ENCODE measurements at regions not wholly inside any gene's neighbourhood (a gene's known extent, or its start where the extent isn't known, plus 50 kb on each side); places are given as distances from the start of the nearest gene placed in this dataset.

- Histone ChIP-seq H4K20me1 (ENCODE audit: control insufficient read depth, extremely low read depth, insufficient read depth, low read length) (no peaks in the 10 kb centered on the region), H3K27ac (ENCODE audit: insufficient read depth, low read length) (no peak overlapping the region), H3K4me2 (ENCODE audit: extremely low read depth, insufficient read depth, low read length) (no peak overlapping the region), H3K4me1 (ENCODE audit: control insufficient read depth, extremely low read depth, insufficient read depth, low read length) (no peaks in the 10 kb centered on the region), H3K9ac (ENCODE audit: insufficient read depth, low read length) (no peak overlapping the region), H3K4me3 (replicated peaks in 1 of 4; ENCODE audit: control extremely low read depth in 1 of 4, insufficient read depth in 1 of 4, low read depth in 3 of 4, low read length in 4 of 4) (no peak overlapping the region), H2AFZ (ENCODE audit: low read length) (peak overlapping the region; percentile 5), H3K27me3 (ENCODE audit: control insufficient read depth, insufficient read depth, low read length) (no peaks in the 10 kb centered on the region), H3K9me3 (ENCODE audit: control insufficient read depth, insufficient read depth, low read depth, low read length) (no peaks in the 10 kb centered on the region), H3K79me2 (ENCODE audit: control insufficient read depth, insufficient read depth, low read length) (no peaks in the 10 kb centered on the region), H3K36me3 (ENCODE audit: control insufficient read depth, insufficient read depth, low read length) (no peaks in the 10 kb centered on the region)
- TF ChIP-seq CTCF (conservative IDR thresholded peaks at IDR 0.05 in 1 of 2, IDR thresholded peaks at IDR 0.05 in 1 of 2; ENCODE audit: low read depth in 1 of 2, low read length in 2 of 2) (peak; percentile 98 to 99), EZH2 (IDR thresholded peaks at IDR 0.05; ENCODE audit: low read length, missing control alignments) (no peak)
- peak; percentile 53 to 86 for DNase-seq (ENCODE audit: low read depth in 2 of 2)
These were observed 55.0 kb upstream of the ANO3 start for GRCh38 chr11:26276798-26277424.

GRCh38 chr11:26278354-26278753 is 53.6 kb upstream of the ANO3 start:
- no peak for TF ChIP-seq EZH2 (IDR thresholded peaks at IDR 0.05; ENCODE audit: low read length, missing control alignments)
- Histone ChIP-seq H4K20me1 (ENCODE audit: control insufficient read depth, extremely low read depth, insufficient read depth, low read length) (no peaks in the 10 kb centered on the region), H3K27me3 (ENCODE audit: control insufficient read depth, insufficient read depth, low read length) (no peaks in the 10 kb centered on the region), H3K4me1 (ENCODE audit: control insufficient read depth, extremely low read depth, insufficient read depth, low read length) (no peaks in the 10 kb centered on the region), H3K4me2 (ENCODE audit: extremely low read depth, insufficient read depth, low read length) (no peak overlapping the region), H3K9me3 (ENCODE audit: control insufficient read depth, insufficient read depth, low read depth, low read length) (no peaks in the 10 kb centered on the region), H2AFZ (ENCODE audit: low read length) (no peak overlapping the region), H3K27ac (ENCODE audit: insufficient read depth, low read length) (no peak overlapping the region), H3K79me2 (ENCODE audit: control insufficient read depth, insufficient read depth, low read length) (no peaks in the 10 kb centered on the region), H3K4me3 (replicated peaks in 1 of 4; ENCODE audit: control extremely low read depth in 1 of 4, insufficient read depth in 1 of 4, low read depth in 3 of 4, low read length in 4 of 4) (no peak overlapping the region), H3K9ac (ENCODE audit: insufficient read depth, low read length) (no peak overlapping the region), H3K36me3 (ENCODE audit: control insufficient read depth, insufficient read depth, low read length) (no peaks in the 10 kb centered on the region)
- no peak for DNase-seq (ENCODE audit: low read depth in 2 of 2)

All from fibroblast of lung (primary cell).